Activated CD4-positive, alpha-beta T cell treated with anti-CD3 and anti-CD28 coated beads for 4 hours (primary cell): ENCODE measurements at regions not wholly inside any gene's neighbourhood (a gene's known extent, or its start where the extent isn't known, plus 50 kb on each side); places are given as distances from the start of the nearest gene placed in this dataset.

ENCODE experiments used
- DNase-seq, 2 donors: peaks; one replicate each; pipeline ENCODE4 v3.0.0-alpha.2; 2020

- DNase-seq = no peak
These were observed 738.1 kb upstream of the PRKX start for GRCh38 chrX:4451591-4451990.

GRCh38 chrX:4450177-4450576 lies 736.7 kb upstream of the PRKX start:
- no peak for DNase-seq

GRCh38 chrX:4435905-4436304 lies 722.5 kb upstream of the PRKX start:
- DNase-seq = no peak

DNA sequence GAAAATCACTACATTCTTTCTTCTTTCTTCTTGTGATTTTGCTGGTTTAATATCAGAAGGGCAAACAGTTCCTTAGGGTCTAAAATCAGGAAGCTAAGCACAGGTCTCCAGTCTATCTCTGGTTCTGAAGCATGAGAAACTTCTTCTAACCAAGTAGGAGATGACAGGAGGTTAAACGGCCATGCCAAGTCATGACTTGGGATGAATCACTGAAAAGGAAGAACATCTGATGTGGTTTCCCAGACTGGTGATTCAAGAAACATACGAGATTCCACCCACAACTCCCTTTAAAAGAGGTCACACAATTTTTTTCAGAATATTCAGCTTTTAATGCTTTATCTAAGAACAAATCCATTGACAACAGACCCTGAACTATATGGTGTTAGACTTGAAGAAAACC lies 684.0 kb upstream of the PRKX start:
- no peak for DNase-seq

DNA sequence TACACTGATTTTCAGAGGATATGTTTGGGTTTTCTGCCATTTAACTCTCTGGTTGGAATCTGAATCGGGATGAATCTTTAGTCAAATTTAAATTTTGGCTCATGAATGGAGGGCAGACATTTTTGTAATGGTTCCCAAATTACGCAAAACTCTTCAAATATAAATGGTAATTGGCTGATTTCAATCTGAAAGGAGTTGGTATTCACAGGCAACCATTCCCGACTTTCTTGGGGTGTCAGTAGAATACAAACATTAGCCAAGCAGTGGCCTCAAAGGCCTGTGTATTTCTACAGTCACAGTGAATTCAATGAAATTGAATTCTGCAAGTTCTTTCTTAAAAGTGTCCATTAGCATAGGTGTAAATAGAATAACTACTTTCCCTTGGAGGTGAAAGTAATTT lies 668.8 kb upstream of the PRKX start:
- no peak for DNase-seq

DNA sequence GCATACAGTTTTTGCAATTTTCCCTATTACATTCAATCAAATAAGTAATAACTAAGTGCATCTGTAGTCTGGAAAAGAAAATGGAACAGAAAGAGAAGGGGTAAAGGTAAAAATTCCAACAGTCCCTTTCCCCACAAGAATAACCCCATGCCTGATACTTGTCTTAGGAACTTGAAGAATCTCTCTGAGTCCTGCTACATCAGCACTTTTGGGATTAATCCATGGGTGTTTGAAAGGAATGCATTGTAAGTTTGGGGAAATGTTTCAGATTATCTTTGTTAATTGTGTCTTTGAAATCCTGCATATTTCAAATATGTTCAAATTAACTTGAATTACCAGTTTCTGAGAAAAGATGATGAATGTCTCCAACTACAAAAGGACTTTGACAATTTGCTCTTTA lies 667.3 kb upstream of the PRKX start:
- no peak for DNase-seq

GRCh38 chrX:4379071-4379470 lies 665.6 kb upstream of the PRKX start:
- no peak for DNase-seq

GRCh38 chrX:4373791-4374190 lies 660.3 kb upstream of the PRKX start:
- no peak for DNase-seq

DNA sequence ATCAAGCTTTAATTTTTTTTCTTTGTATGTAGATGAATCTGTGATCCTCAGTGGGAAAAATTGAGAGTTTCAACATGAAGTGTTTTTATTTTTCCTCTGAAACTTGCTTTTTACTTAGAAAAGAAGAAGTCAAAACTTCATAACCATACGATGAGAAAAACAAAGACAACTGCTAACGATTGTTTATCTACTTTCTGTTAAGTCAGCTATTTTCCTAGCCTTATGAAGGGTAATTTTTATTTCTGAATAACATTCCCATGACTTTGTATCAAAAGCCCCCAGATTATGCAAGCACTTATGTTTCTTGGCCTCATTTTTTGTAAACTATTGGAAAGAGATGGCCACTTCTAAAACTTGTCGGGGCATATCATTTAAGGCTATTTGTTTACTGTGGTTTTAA lies 645.1 kb upstream of the PRKX start:
- no peak for DNase-seq

GRCh38 chrX:4322916-4323315 lies 609.5 kb upstream of the PRKX start:
- DNase-seq = no peak

DNA sequence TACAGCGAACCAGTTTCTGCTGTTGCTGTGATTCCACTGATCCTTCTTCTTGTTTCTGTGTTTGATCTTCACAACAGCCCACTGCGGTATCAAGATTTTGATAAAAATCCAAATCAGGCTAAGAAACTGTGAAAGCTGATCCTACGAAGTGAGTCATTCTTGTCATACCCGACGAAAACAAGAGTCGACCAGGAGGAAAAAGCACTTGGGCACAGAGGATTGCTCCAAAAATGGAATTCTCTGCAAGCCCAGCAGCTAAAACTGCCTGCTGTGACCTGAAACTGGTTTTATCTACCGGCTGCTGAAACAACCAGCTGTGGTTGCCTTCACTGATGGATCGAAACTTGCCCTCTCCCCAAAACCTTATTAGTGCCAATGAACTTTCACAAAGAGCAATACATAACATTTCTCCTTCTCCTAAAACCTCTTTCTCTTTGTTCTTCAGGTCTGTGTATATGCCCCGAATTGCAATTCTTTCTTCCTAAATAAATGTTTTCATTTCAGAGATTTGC lies 607.0 kb upstream of the PRKX start:
- no peak for DNase-seq

GRCh38 chrX:4315891-4316290 lies 602.4 kb upstream of the PRKX start:
- no peak for DNase-seq

GRCh38 chrX:4314586-4314985 lies 601.1 kb upstream of the PRKX start:
- DNase-seq = no peak

GRCh38 chrX:4277122-4277521 lies 563.7 kb upstream of the PRKX start:
- DNase-seq = no peak

GRCh38 chrX:4268676-4269075 lies 555.2 kb upstream of the PRKX start:
- no peak for DNase-seq

GRCh38 chrX:4265036-4265435 lies 551.6 kb upstream of the PRKX start:
- DNase-seq = no peak

- no peak for DNase-seq
These were observed 549.8 kb upstream of the PRKX start for GRCh38 chrX:4263030-4263803.

- no peak for DNase-seq
These were observed 539.6 kb upstream of the PRKX start for GRCh38 chrX:4253092-4253491.

GRCh38 chrX:4249401-4249800 lies 536.0 kb upstream of the PRKX start:
- DNase-seq = no peak

- DNase-seq = no peak
These were observed 530.3 kb upstream of the PRKX start for GRCh38 chrX:4243759-4244158.

DNA sequence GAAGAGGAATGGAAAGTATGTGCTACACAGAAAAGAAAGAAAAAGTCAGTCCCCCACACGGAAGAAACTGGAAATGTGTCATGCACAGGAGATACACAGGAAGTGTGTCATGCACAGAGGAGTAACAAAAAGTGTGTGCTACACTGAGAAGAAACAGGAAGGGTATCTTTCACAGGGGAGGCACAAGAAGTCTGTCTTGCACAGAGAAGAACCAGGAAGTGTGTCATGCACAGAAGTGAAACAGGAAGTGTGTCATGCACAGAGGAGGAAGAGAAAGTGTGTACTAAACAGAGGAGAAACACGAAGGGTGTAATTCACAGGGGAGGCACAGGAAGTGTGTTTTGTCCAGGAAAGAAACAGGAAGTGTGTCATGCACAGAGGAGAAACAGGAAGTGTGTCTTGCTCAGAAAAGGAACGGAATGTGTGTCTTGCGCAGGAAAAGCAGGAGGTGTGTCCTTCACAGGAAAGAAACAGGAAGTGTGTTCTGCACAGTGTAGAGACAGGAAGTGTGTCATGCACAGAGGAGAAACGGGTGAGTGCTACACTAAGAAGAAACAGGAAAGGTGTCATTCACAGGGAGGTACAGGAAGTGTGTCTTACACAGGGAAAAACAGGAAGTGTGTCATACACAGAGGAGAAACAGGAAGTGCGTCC lies 527.2 kb upstream of the PRKX start:
- DNase-seq = no peak

- DNase-seq = no peak
These were observed 526.4 kb upstream of the PRKX start for GRCh38 chrX:4239650-4240540.

DNA sequence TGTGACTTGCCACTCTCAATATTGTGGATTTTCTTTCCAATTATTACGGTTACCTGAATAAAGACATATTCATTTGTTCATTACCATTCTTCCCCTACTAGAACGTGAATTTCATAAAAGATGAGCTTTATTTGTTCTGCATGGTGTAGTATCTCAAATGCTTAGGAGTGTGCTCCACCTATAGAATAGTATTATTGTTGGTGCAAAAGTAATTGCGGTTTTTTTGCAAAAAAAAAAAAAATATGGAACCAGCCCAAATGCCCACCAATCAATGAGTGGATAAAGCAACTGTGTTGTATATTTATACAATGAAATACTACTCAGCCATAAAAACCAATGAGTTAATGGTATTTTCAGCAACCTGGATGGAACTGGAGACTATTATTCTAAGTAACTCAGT lies 525.5 kb upstream of the PRKX start:
- no peak for DNase-seq

GRCh38 chrX:4225086-4225485 lies 511.6 kb upstream of the PRKX start:
- no peak for DNase-seq
